ENCODE measurements at regions not wholly inside any gene's neighbourhood (a gene's known extent, or its start where the extent isn't known, plus 50 kb on each side); places are given as distances from the start of the nearest gene placed in this dataset.

GRCh38 chr2:122864728-122865127 is 1109.3 kb downstream of the TSN start:
- no peaks in the 10 kb centered on the region for H3K4me1 ChIP-seq (ENCODE audit: control insufficient read depth, insufficient read depth, low read length)
- DNase-seq (ENCODE audit: low read depth): no peak
- no peak overlapping the region for H3K4me3 ChIP-seq (ENCODE audit: low read length)
- no peaks in the 10 kb centered on the region for H3K9me3 ChIP-seq (ENCODE audit: control insufficient read depth, low read length)
- no peak overlapping the region for H3K9ac ChIP-seq (ENCODE audit: low read length)
- no peaks in the 10 kb centered on the region for H3K36me3 ChIP-seq (ENCODE audit: control insufficient read depth, insufficient read depth, low read length, severe bottlenecking)
- no peaks in the 10 kb centered on the region for H3K27me3 ChIP-seq (replicated peaks; ENCODE audit: control insufficient read depth, insufficient read depth, low read length)

GRCh38 chr2:122866095-122866494 is 1110.6 kb downstream of the TSN start:
- Histone ChIP-seq H3K9ac (ENCODE audit: low read length) (no peak overlapping the region), H3K36me3 (ENCODE audit: control insufficient read depth, insufficient read depth, low read length, severe bottlenecking) (no peaks in the 10 kb centered on the region)
- DNase-seq (ENCODE audit: low read depth): no peak

DNA sequence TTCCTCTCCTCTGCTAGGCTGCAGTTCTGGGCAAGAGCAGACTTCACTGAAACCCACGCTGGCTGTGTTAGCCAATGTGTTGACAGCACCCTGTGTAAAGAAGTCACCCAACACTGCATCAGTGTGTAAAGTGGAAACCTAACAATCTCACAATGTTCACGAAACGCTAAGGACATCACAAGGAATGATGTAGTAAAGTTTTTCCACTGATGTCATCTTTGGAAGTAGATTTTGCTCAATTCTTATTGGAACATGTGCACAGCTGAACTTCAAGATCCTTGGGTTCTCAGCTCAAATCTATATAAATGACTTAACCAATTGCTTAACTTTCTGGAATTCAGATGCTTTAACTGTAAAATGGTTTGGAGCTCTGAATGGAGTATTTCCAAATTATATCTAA is 1112.5 kb downstream of the TSN start:
- Histone ChIP-seq H3K4me1 (ENCODE audit: control insufficient read depth, insufficient read depth, low read length) (no peaks in the 10 kb centered on the region), H3K9ac (ENCODE audit: low read length) (no peak overlapping the region), H3K36me3 (ENCODE audit: control insufficient read depth, insufficient read depth, low read length, severe bottlenecking) (no peaks in the 10 kb centered on the region), H3K4me3 (ENCODE audit: low read length) (no peak overlapping the region), H3K27me3 (replicated peaks; ENCODE audit: control insufficient read depth, insufficient read depth, low read length) (no peaks in the 10 kb centered on the region), H3K9me3 (ENCODE audit: control insufficient read depth, low read length) (no peaks in the 10 kb centered on the region)
- no peak for DNase-seq (ENCODE audit: low read depth)

More at GRCh38 chr2:122866095-122866494, 1110.6 kb downstream of the TSN start:
- H3K9me3 ChIP-seq (ENCODE audit: control insufficient read depth, low read length): no peaks in the 10 kb centered on the region
- no peak overlapping the region for H3K4me3 ChIP-seq (ENCODE audit: low read length)
- H3K27me3 ChIP-seq (replicated peaks; ENCODE audit: control insufficient read depth, insufficient read depth, low read length): no peaks in the 10 kb centered on the region
- H3K4me1 ChIP-seq (ENCODE audit: control insufficient read depth, insufficient read depth, low read length): no peaks in the 10 kb centered on the region

DNA sequence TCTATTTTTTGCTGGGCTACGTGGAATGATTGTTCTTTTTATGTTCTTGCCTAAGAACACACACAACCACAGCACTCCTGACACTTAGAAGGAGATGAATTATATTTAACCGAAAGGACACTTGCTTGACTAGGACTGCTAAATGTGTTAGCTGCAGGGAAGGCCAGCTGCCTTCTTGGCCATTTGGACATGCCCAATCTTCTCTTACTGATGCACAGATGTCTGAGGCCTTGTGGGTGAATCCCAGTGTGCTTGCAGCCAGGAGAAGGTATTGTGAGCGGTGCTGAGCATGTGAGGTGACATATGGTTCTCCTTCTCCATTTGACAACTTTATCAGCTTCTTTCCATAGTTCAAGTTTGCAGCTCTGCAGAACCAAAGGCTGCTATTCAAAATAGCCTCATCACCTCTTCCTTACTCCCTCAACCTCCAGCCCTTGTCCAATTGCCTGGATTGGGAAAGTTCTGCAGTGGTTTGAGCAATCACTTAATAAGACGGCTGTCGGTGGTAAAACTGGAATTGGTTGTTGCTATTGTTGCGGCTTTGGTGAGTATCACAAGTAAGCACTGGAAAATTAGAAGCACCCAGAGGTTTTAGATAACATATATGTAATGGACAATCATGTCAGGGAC is 1113.3 kb downstream of the TSN start:
- Histone ChIP-seq H3K27me3 (replicated peaks; ENCODE audit: control insufficient read depth, insufficient read depth, low read length) (no peaks in the 10 kb centered on the region), H3K9ac (ENCODE audit: low read length) (no peak overlapping the region), H3K36me3 (ENCODE audit: control insufficient read depth, insufficient read depth, low read length, severe bottlenecking) (no peaks in the 10 kb centered on the region), H3K9me3 (ENCODE audit: control insufficient read depth, low read length) (no peaks in the 10 kb centered on the region), H3K4me3 (ENCODE audit: low read length) (no peak overlapping the region), H3K4me1 (ENCODE audit: control insufficient read depth, insufficient read depth, low read length) (no peaks in the 10 kb centered on the region)
- DNase-seq (ENCODE audit: low read depth): no peak

GRCh38 chr2:122873951-122874350 is 1118.5 kb downstream of the TSN start:
- H3K4me3 ChIP-seq (ENCODE audit: low read length): no peak overlapping the region
- no peak overlapping the region for H3K9ac ChIP-seq (ENCODE audit: low read length)
- H3K4me1 ChIP-seq (ENCODE audit: control insufficient read depth, insufficient read depth, low read length): no peaks in the 10 kb centered on the region
- H3K27me3 ChIP-seq (replicated peaks; ENCODE audit: control insufficient read depth, insufficient read depth, low read length): no peaks in the 10 kb centered on the region
- no peak for DNase-seq (ENCODE audit: low read depth)
- H3K9me3 ChIP-seq (ENCODE audit: control insufficient read depth, low read length): no peaks in the 10 kb centered on the region
- no peaks in the 10 kb centered on the region for H3K36me3 ChIP-seq (ENCODE audit: control insufficient read depth, insufficient read depth, low read length, severe bottlenecking)

GRCh38 chr2:122875091-122875865 is 1119.8 kb downstream of the TSN start:
- no peaks in the 10 kb centered on the region for H3K9me3 ChIP-seq (ENCODE audit: control insufficient read depth, low read length)

GRCh38 chr2:122883849-122884248 is 1128.4 kb downstream of the TSN start:
- no peaks in the 10 kb centered on the region for H3K4me1 ChIP-seq (ENCODE audit: control insufficient read depth, insufficient read depth, low read length)
- no peak overlapping the region for H3K9ac ChIP-seq (ENCODE audit: low read length)
- DNase-seq (ENCODE audit: low read depth): no peak
- no peaks in the 10 kb centered on the region for H3K27me3 ChIP-seq (replicated peaks; ENCODE audit: control insufficient read depth, insufficient read depth, low read length)
- H3K36me3 ChIP-seq (ENCODE audit: control insufficient read depth, insufficient read depth, low read length, severe bottlenecking): no peaks in the 10 kb centered on the region
- H3K4me3 ChIP-seq (ENCODE audit: low read length): no peak overlapping the region
- no peaks in the 10 kb centered on the region for H3K9me3 ChIP-seq (ENCODE audit: control insufficient read depth, low read length)

More at GRCh38 chr2:122875091-122875865, 1119.8 kb downstream of the TSN start:
- Histone ChIP-seq H3K27me3 (replicated peaks; ENCODE audit: control insufficient read depth, insufficient read depth, low read length) (no peaks in the 10 kb centered on the region), H3K36me3 (ENCODE audit: control insufficient read depth, insufficient read depth, low read length, severe bottlenecking) (no peaks in the 10 kb centered on the region), H3K9ac (ENCODE audit: low read length) (no peak overlapping the region), H3K4me3 (ENCODE audit: low read length) (no peak overlapping the region), H3K4me1 (ENCODE audit: control insufficient read depth, insufficient read depth, low read length) (no peaks in the 10 kb centered on the region)
- DNase-seq (ENCODE audit: low read depth): no peak

DNA sequence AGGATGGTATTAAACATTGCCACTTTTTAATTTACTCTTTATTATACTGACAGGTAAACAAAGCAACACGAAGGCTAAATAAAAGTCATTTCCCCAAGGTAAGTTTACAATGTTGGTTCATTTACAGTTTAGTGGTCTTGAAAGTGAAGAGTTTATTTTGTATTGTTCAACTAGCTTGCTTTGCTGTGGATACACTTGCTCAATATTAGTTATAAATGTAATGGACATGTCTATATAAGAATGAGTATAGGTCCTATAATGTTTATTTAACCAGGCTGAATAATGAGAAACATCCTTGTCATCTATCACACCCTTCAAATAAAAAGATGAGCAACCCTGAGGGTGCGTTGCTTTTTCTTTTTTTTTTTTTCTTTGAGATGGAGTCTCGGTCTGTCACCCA is 1129.4 kb downstream of the TSN start:
- Histone ChIP-seq H3K9me3 (ENCODE audit: control insufficient read depth, low read length) (no peaks in the 10 kb centered on the region), H3K4me1 (ENCODE audit: control insufficient read depth, insufficient read depth, low read length) (no peaks in the 10 kb centered on the region), H3K36me3 (ENCODE audit: control insufficient read depth, insufficient read depth, low read length, severe bottlenecking) (no peaks in the 10 kb centered on the region), H3K4me3 (ENCODE audit: low read length) (no peak overlapping the region), H3K9ac (ENCODE audit: low read length) (no peak overlapping the region), H3K27me3 (replicated peaks; ENCODE audit: control insufficient read depth, insufficient read depth, low read length) (no peaks in the 10 kb centered on the region)
- DNase-seq (ENCODE audit: low read depth): no peak

DNA sequence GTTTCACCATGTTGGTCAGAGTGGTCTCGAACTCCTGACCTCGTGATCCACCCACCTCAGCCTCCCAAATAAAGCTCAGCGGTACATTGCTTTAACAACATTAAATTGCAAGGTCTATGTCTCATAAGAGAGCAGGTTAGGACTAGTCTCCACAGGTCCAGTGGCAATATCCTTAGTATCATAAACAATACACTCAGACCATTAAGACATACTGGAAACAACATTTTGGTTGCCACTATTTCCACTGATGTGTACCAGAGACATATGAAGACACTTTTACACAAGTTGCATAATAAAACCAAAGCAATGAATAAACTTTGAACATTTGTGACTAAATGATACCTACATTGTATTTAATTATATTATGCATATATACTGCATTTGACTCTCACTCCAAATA is 1130.0 kb downstream of the TSN start:
- H3K4me1 ChIP-seq (ENCODE audit: control insufficient read depth, insufficient read depth, low read length): no peaks in the 10 kb centered on the region
- no peak for DNase-seq (ENCODE audit: low read depth)
- H3K27me3 ChIP-seq (replicated peaks; ENCODE audit: control insufficient read depth, insufficient read depth, low read length): no peaks in the 10 kb centered on the region
- H3K9ac ChIP-seq (ENCODE audit: low read length): no peak overlapping the region
- H3K36me3 ChIP-seq (ENCODE audit: control insufficient read depth, insufficient read depth, low read length, severe bottlenecking): no peaks in the 10 kb centered on the region
- H3K9me3 ChIP-seq (ENCODE audit: control insufficient read depth, low read length): no peaks in the 10 kb centered on the region
- H3K4me3 ChIP-seq (ENCODE audit: low read length): no peak overlapping the region

GRCh38 chr2:122886479-122887145 is 1131.2 kb downstream of the TSN start:
- DNase-seq (ENCODE audit: low read depth): no peak
- no peak overlapping the region for H3K4me3 ChIP-seq (ENCODE audit: low read length)
- no peaks in the 10 kb centered on the region for H3K27me3 ChIP-seq (replicated peaks; ENCODE audit: control insufficient read depth, insufficient read depth, low read length)
- H3K9ac ChIP-seq (ENCODE audit: low read length): no peak overlapping the region
- H3K4me1 ChIP-seq (ENCODE audit: control insufficient read depth, insufficient read depth, low read length): no peaks in the 10 kb centered on the region
- no peaks in the 10 kb centered on the region for H3K36me3 ChIP-seq (ENCODE audit: control insufficient read depth, insufficient read depth, low read length, severe bottlenecking)
- H3K9me3 ChIP-seq (ENCODE audit: control insufficient read depth, low read length): no peaks in the 10 kb centered on the region

DNA sequence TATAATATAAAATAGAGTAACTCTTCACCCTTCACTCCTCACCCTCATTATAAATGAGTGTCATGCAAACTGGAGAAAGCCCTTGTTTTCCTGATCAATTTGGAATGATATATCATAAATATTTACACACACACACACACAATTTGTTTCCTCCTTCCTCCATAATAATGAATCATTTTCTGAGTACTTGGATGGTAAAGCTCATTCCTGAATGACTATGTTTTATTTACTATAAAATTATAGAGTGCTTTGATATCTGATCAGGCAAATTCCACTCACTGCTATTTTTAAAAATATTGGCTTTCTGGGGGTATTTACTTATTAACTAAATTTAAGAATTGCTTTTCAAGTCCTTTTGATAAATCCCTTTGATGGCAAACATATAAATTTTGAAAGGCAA is 1125.5 kb upstream of the CNTNAP5 start:
- Histone ChIP-seq H3K9ac (ENCODE audit: low read length) (no peak overlapping the region), H3K36me3 (ENCODE audit: control insufficient read depth, insufficient read depth, low read length, severe bottlenecking) (no peaks in the 10 kb centered on the region), H3K27me3 (replicated peaks; ENCODE audit: control insufficient read depth, insufficient read depth, low read length) (no peaks in the 10 kb centered on the region), H3K4me1 (ENCODE audit: control insufficient read depth, insufficient read depth, low read length) (no peaks in the 10 kb centered on the region), H3K4me3 (ENCODE audit: low read length) (no peak overlapping the region), H3K9me3 (ENCODE audit: control insufficient read depth, low read length) (no peaks in the 10 kb centered on the region)
- no peak for DNase-seq (ENCODE audit: low read depth)
